ENCODE measurements at regions not wholly inside any gene's neighbourhood (a gene's known extent, or its start where the extent isn't known, plus 50 kb on each side); places are given as distances from the start of the nearest gene placed in this dataset.

- FAIRE-seq = no peak
These were observed 341.4 kb downstream of the FOXL1 start for GRCh38 chr16:86919578-86920305.

GRCh38 chr16:86921289-86921688 lies 342.9 kb downstream of the FOXL1 start:
- FAIRE-seq = no peak

- FAIRE-seq = no peak
These were observed 344.0 kb downstream of the FOXL1 start for GRCh38 chr16:86922311-86922710.

GRCh38 chr16:86923656-86924055 lies 345.3 kb downstream of the FOXL1 start:
- no peak for FAIRE-seq

GRCh38 chr16:86924537-86924936 lies 346.2 kb downstream of the FOXL1 start:
- FAIRE-seq = no peak

- no peak for FAIRE-seq
These were observed 346.9 kb downstream of the FOXL1 start for GRCh38 chr16:86925067-86925791.

GRCh38 chr16:86926181-86927094 lies 348.1 kb downstream of the FOXL1 start:
- FAIRE-seq = no peak

- FAIRE-seq = no peak
These were observed 349.4 kb downstream of the FOXL1 start for GRCh38 chr16:86927699-86928098.

- no peak for FAIRE-seq
These were observed 350.2 kb downstream of the FOXL1 start for GRCh38 chr16:86928523-86929011.

- no peak for FAIRE-seq
These were observed 350.9 kb downstream of the FOXL1 start for GRCh38 chr16:86929057-86929871.

GRCh38 chr16:86930001-86930400 lies 351.7 kb downstream of the FOXL1 start:
- no peak for FAIRE-seq

- no peak for FAIRE-seq
These were observed 352.5 kb downstream of the FOXL1 start for GRCh38 chr16:86930663-86931373.

GRCh38 chr16:86931410-86931941 lies 353.1 kb downstream of the FOXL1 start:
- FAIRE-seq = no peak

- FAIRE-seq = no peak
These were observed 354.0 kb downstream of the FOXL1 start for GRCh38 chr16:86932130-86932982.

GRCh38 chr16:86934581-86935375 lies 356.4 kb downstream of the FOXL1 start:
- no peak for FAIRE-seq

GRCh38 chr16:86939609-86940008 lies 361.3 kb downstream of the FOXL1 start:
- FAIRE-seq = no peak

GRCh38 chr16:86941731-86942130 lies 363.4 kb downstream of the FOXL1 start:
- no peak for FAIRE-seq

- FAIRE-seq = no peak
These were observed 364.1 kb downstream of the FOXL1 start for GRCh38 chr16:86942151-86943051.

All from colon (tissue), 2 donors.